K562 (cell line): ENCODE measurements at regions not wholly inside any gene's neighbourhood (a gene's known extent, or its start where the extent isn't known, plus 50 kb on each side); places are given as distances from the start of the nearest gene placed in this dataset.

Source experiments
- ATAC-seq: fragments of 200-7000 bp; cut with Tn5 transposase; 3 replicates; pipeline ENCODE4 v1.9.1; 2020; ENCODE audit warnings: moderate library complexity
- BruUV-seq: library from RNA; stranded (reverse); fragments of 400-500 nt; replicated peaks from 2 replicates; lab custom pipeline; 2021; lab: Mats Ljungman, UMichigan
- CTCF ChIA-PET: fragments of 300-600 bp; formaldehyde crosslinking; extraction: SDS; loops from one replicate; lab custom pipeline; 2021; ENCODE audit warnings: low intra/inter-chr PET ratio; lab: Yijun Ruan, JAX
- POLR2A ChIA-PET: fragments of 300-600, 350-650 bp; sonication (Branson Sonifier 250); formaldehyde crosslinking; extraction: SDS; loops from one replicate; lab custom pipeline; 2021; ENCODE audit warnings: antibody characterized with exemption, inconsistent platforms; lab: Yijun Ruan, JAX
- DNase-seq, 4 experiments: peaks; one replicate each; pipeline versions ENCODE4 v3.0.0 to v3.0.0-alpha.2; 2011 to 2018; ENCODE audit warnings: low spot score in 3 of 4, mixed read lengths in 3 of 4; ENCODE audit errors: extremely low read depth in 1 of 4
- FAIRE-seq: peaks from 2 replicates; lab custom pipeline; 2011; peaks lifted over from hg19 to GRCh38; lab: Jason Lieb, UNC
- H2AFZ ChIP-seq: 2 replicates; pipeline ENCODE4 v1.6.0; 2011; ENCODE audit warnings: low read depth, low read length, control low read depth, inconsistent platforms
- H3K27ac ChIP-seq: fragments of 200-600 bp; 3 replicates; pipeline ENCODE4 v1.8.0; 2011; ENCODE audit warnings: low read depth, mild to moderate bottlenecking, control low read depth, inconsistent platforms, low read length, moderate library complexity, mixed read lengths; ENCODE audit errors: extremely low read depth
- H3K27me3 ChIP-seq, 2 experiments: fragments of 300-600 bp in 1 of 2; 2 replicates in 1 of 2; 3 replicates in 1 of 2; pipeline versions ENCODE4 v1.6.0 to v1.8.0; 2011; ENCODE audit warnings: inconsistent platforms in 2 of 2, low read length in 2 of 2, mild to moderate bottlenecking in 1 of 2, mixed read lengths in 1 of 2, moderate library complexity in 1 of 2; ENCODE audit not compliant: control insufficient read depth in 2 of 2, insufficient read depth in 2 of 2
- H3K36me3 ChIP-seq: fragments of 300-600 bp; 3 replicates; pipeline ENCODE4 v1.8.0; 2011; ENCODE audit warnings: mild to moderate bottlenecking, low read length, inconsistent platforms; ENCODE audit not compliant: control insufficient read depth, insufficient read depth
- H3K4me1 ChIP-seq, 2 experiments: fragments of 200-600 bp in 1 of 2; replicated peaks in 1 of 2; 2 replicates in 1 of 2; 3 replicates in 1 of 2; pipeline versions ENCODE4 v1.5.1 to v1.8.0; 2011; ENCODE audit warnings: inconsistent platforms in 2 of 2, low read length in 2 of 2, mild to moderate bottlenecking in 1 of 2, mixed read lengths in 1 of 2, moderate library complexity in 1 of 2; ENCODE audit not compliant: control insufficient read depth in 2 of 2, insufficient read depth in 2 of 2
- H3K4me2 ChIP-seq: 2 replicates; pipeline ENCODE4 v1.6.1; 2011; ENCODE audit warnings: low read length, control low read depth, inconsistent platforms, mixed read lengths; ENCODE audit not compliant: insufficient read depth
- H3K4me3 ChIP-seq: fragments of 200-600 bp; sonication (generic), shearing (Covaris generic); 2 replicates; pipeline ENCODE4 v1.5.1; 2016; ENCODE audit warnings: control low read depth, inconsistent platforms
- H3K79me2 ChIP-seq: fragments of 200-600 bp; 3 replicates; pipeline ENCODE4 v1.8.0; 2011; ENCODE audit warnings: low read length, inconsistent platforms; ENCODE audit not compliant: control insufficient read depth, insufficient read depth
- H3K9ac ChIP-seq, 2 experiments: 2 replicates each; pipeline versions ENCODE4 v1.6.0 to v1.6.1; 2011; ENCODE audit warnings: low read depth in 2 of 2, low read length in 2 of 2, control low read depth in 1 of 2, inconsistent platforms in 1 of 2, mild to moderate bottlenecking in 1 of 2, mixed read lengths in 1 of 2; ENCODE audit not compliant: insufficient read depth in 1 of 2
- H3K9me1 ChIP-seq: one replicate; pipeline ENCODE4 v1.6.0; 2011; ENCODE audit warnings: inconsistent platforms, mild to moderate bottlenecking, low read length, moderate library complexity; ENCODE audit not compliant: control insufficient read depth, insufficient read depth
- H3K9me3 ChIP-seq: replicated peaks from 2 replicates; pipeline ENCODE4 v1.5.1; 2011; ENCODE audit warnings: low read depth, low read length, inconsistent platforms; ENCODE audit not compliant: control insufficient read depth, insufficient read depth
- H4K20me1 ChIP-seq: replicated peaks from 2 replicates; pipeline ENCODE4 v1.6.1; 2011; ENCODE audit warnings: low read length, inconsistent platforms, mixed read lengths; ENCODE audit not compliant: control insufficient read depth, insufficient read depth
- DDX20 ChIP-seq: fragments of 450-650 bp; IDR thresholded peaks from 2 replicates; pipeline ENCODE4 v1.6.1; 2016; ENCODE audit warnings: missing genetic modification characterization, low read depth, mild to moderate bottlenecking, missing compliant biosample characterization, moderate library complexity
- FOXP1 ChIP-seq: sonication (generic); formaldehyde crosslinking; IDR thresholded peaks from 2 replicates; pipeline ENCODE4 v1.8.0; 2022; ENCODE audit warnings: mild to moderate bottlenecking, missing genetic modification reagents
- KDM5B ChIP-seq: fragments of 200-600 bp; sonication (generic); IDR thresholded peaks from 2 replicates; pipeline ENCODE4 v1.6.1; 2012; ENCODE audit warnings: low read depth, mild to moderate bottlenecking, moderate library complexity, low read length, control low read depth, inconsistent platforms; ENCODE audit not compliant: insufficient replicate concordance
- NR0B1 ChIP-seq: fragments of 450-650 bp; IDR thresholded peaks from one replicate; pipeline ENCODE4 v1.6.1; 2018; ENCODE audit warnings: mild to moderate bottlenecking, moderate library complexity; ENCODE audit not compliant: partially characterized antibody
- SNAPC5 ChIP-seq: fragments of 250-450 bp; sonication (Bioruptor Pico); IDR thresholded peaks from 2 replicates; pipeline ENCODE4 v1.8.0; 2021; ENCODE audit warnings: moderate library complexity, mild to moderate bottlenecking, inconsistent platforms
- STAT5B ChIP-seq: fragments of 250-450 bp; sonication (Bioruptor Pico); IDR thresholded peaks from 2 replicates; pipeline ENCODE4 v1.8.0; 2021; ENCODE audit warnings: mild to moderate bottlenecking, inconsistent platforms
- U2AF2 ChIP-seq: fragments of 200-400 bp; formaldehyde crosslinking; optimal IDR thresholded peaks from 2 replicates; pipeline ENCODE3; 2017; ENCODE audit warnings: low read depth, mild to moderate bottlenecking, low read length
- WGBS: fragments of 100-300 bp; shearing (Covaris generic); methylation state at CpG from one replicate; pipeline ENCODE4 v1.1.6; 2016; ENCODE audit warnings: low coverage, mixed read lengths; ENCODE audit not compliant: insufficient coverage; ENCODE audit errors: missing lambda C conversion rate; 5-methylcytosine and 5-hydroxymethylcytosine counted together
- in situ Hi-C: fragments of 300-500 bp; cut with MboI; formaldehyde crosslinking; loops from 4 replicates; pipeline ENCODE4 v1.15.0; 2018; ENCODE audit warnings: inconsistent platforms, mixed read lengths
- intact Hi-C: fragments of 100-400 bp; cut with micrococcal nuclease; formaldehyde crosslinking; loops from 2 replicates; pipeline ENCODE4 v1.14.2; 2022
- TF ChIP-seq, protein P1 (sequence below): sonication (generic); formaldehyde crosslinking; IDR thresholded peaks from 2 replicates; pipeline ENCODE4 v1.8.1; 2023; ENCODE audit warnings: mild to moderate bottlenecking, missing genetic modification reagents
- TF ChIP-seq, protein P2 (sequence below): sonication (generic); formaldehyde crosslinking; IDR thresholded peaks from 2 replicates; pipeline ENCODE4 v1.8.0; 2023; ENCODE audit warnings: mild to moderate bottlenecking, missing genetic modification reagents
- TF ChIP-seq, protein P3 (sequence below): fragments of 250-450 bp; sonication (Bioruptor Pico); IDR thresholded peaks from 2 replicates; pipeline ENCODE4 v1.6.1; 2021; ENCODE audit warnings: mild to moderate bottlenecking

GRCh38 chr6:168828800-168829199, 387.8 kb downstream of the SMOC2 start:
- H3K4me1 ChIP-seq = 0 out of 5 replicates have a peak, but pooled peaks cover 0 to 2% of the 10 kb centered on the region in 2 experiments
- H2AFZ ChIP-seq = no peak overlapping the region
- no peaks in the 10 kb centered on the region for H3K36me3 ChIP-seq
- no peaks in the 10 kb centered on the region for H3K79me2 ChIP-seq
- H3K9me3 ChIP-seq = no peaks in the 10 kb centered on the region
- intact Hi-C loops = no loop called here
- DNase-seq (no peak), ATAC-seq (no peak), FAIRE-seq (no peak)
- no peaks in the 10 kb centered on the region for H4K20me1 ChIP-seq
- CTCF ChIA-PET = no interaction called here
- no peak overlapping the region for H3K4me2 ChIP-seq
- no peaks in the 10 kb centered on the region for H3K9me1 ChIP-seq
- POLR2A ChIA-PET = no interaction called here
- H3K27ac ChIP-seq = no peak overlapping the region
- no TSS peak for BruUV-seq
- H3K9ac ChIP-seq = no peak overlapping the region
- TF ChIP-seq NR0B1 = no peak
- no peak for TF ChIP-seq STAT5B
- no peak for TF ChIP-seq KDM5B
- TF ChIP-seq FOXP1 (CRISPR knock-in tag) = no peak
- 0% methylated on average over 2 of the region's 2 CpGs for WGBS
- no peak overlapping the region for H3K4me3 ChIP-seq
- H3K27me3 ChIP-seq = peaks cover 9 to 31% of the 10 kb centered on the region in 2 experiments
- in situ Hi-C loops = no loop called here

DNA sequence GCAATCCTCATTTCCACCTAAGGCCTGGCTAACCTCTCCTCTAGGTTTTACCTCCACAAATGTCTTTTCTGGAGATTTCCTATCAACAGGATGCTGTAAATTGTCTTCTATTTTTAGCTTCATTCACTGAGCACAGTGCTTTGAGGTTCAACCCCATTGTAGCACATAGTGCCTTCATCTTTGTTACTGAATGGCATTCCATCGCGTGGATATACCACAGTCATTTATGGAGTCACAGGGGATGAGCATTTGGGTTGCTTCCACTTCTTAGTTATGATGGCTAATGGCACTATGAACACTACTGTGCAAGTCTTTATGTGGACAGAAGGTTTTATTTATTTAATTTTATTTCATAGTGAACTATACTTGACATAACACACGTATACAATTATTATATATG, 387.1 kb downstream of the SMOC2 start:
- H3K4me3 ChIP-seq = no peak overlapping the region
- no peaks in the 10 kb centered on the region for H4K20me1 ChIP-seq
- H3K27me3 ChIP-seq = peaks cover 9 to 35% of the 10 kb centered on the region in 2 experiments
- no peak for ATAC-seq
- 0% methylated on average over 3 of the region's 3 CpGs for whole genome bisulfite sequencing
- CTCF ChIA-PET = no interaction called here
- H3K9me3 ChIP-seq = no peaks in the 10 kb centered on the region
- H3K9me1 ChIP-seq = no peaks in the 10 kb centered on the region
- H3K4me1 ChIP-seq = 0 out of 5 replicates have a peak, but pooled peaks cover 0 to 2% of the 10 kb centered on the region in 2 experiments
- POLR2A ChIA-PET = interaction anchor here (1.1 kb wide), 1 partner anchor 9 kb away, joined by 3 read pairs; no protein-coding TSS in a partner anchor
- FAIRE-seq = no peak
- in situ Hi-C loops (no loop called here), intact Hi-C loops (no loop called here)
- no peak for DNase-seq
- BruUV-seq = no TSS peak
- H3K36me3 ChIP-seq = no peaks in the 10 kb centered on the region
- no peak overlapping the region for H3K4me2 ChIP-seq
- H2AFZ ChIP-seq = no peak overlapping the region
- H3K79me2 ChIP-seq = no peaks in the 10 kb centered on the region
- no peak overlapping the region for H3K27ac ChIP-seq
- H3K9ac ChIP-seq = no peak overlapping the region
- TF ChIP-seq, protein P1, sequence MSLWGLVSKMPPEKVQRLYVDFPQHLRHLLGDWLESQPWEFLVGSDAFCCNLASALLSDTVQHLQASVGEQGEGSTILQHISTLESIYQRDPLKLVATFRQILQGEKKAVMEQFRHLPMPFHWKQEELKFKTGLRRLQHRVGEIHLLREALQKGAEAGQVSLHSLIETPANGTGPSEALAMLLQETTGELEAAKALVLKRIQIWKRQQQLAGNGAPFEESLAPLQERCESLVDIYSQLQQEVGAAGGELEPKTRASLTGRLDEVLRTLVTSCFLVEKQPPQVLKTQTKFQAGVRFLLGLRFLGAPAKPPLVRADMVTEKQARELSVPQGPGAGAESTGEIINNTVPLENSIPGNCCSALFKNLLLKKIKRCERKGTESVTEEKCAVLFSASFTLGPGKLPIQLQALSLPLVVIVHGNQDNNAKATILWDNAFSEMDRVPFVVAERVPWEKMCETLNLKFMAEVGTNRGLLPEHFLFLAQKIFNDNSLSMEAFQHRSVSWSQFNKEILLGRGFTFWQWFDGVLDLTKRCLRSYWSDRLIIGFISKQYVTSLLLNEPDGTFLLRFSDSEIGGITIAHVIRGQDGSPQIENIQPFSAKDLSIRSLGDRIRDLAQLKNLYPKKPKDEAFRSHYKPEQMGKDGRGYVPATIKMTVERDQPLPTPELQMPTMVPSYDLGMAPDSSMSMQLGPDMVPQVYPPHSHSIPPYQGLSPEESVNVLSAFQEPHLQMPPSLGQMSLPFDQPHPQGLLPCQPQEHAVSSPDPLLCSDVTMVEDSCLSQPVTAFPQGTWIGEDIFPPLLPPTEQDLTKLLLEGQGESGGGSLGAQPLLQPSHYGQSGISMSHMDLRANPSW (CRISPR knock-in tag) = no peak
- TF ChIP-seq DDX20 = no peak
- no peak for TF ChIP-seq U2AF2
- TF ChIP-seq, protein P2, sequence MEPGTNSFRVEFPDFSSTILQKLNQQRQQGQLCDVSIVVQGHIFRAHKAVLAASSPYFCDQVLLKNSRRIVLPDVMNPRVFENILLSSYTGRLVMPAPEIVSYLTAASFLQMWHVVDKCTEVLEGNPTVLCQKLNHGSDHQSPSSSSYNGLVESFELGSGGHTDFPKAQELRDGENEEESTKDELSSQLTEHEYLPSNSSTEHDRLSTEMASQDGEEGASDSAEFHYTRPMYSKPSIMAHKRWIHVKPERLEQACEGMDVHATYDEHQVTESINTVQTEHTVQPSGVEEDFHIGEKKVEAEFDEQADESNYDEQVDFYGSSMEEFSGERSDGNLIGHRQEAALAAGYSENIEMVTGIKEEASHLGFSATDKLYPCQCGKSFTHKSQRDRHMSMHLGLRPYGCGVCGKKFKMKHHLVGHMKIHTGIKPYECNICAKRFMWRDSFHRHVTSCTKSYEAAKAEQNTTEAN (CRISPR knock-in tag) = no peak
- TF ChIP-seq, protein P3, sequence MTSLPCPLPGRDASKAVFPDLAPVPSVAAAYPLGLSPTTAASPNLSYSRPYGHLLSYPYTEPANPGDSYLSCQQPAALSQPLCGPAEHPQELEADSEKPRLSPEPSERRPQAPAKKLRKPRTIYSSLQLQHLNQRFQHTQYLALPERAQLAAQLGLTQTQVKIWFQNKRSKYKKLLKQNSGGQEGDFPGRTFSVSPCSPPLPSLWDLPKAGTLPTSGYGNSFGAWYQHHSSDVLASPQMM (CRISPR knock-in tag) = no peak
- no peak for TF ChIP-seq SNAPC5 (CRISPR knock-in tag)
